ENCODE measurements at regions not wholly inside any gene's neighbourhood (a gene's known extent, or its start where the extent isn't known, plus 50 kb on each side); places are given as distances from the start of the nearest gene placed in this dataset.

GRCh38 chr4:162221148-162221547 is 57.3 kb upstream of the FSTL5 start:
- no peak for TF ChIP-seq CTCF (IDR thresholded peaks at IDR 0.05)
- TF ChIP-seq EP300 (IDR thresholded peaks at IDR 0.05) = no peak
- no peak for TF ChIP-seq POLR2AphosphoS5 (IDR thresholded peaks at IDR 0.05)
